AG09319 (cell line): ENCODE measurements at regions not wholly inside any gene's neighbourhood (a gene's known extent, or its start where the extent isn't known, plus 50 kb on each side); places are given as distances from the start of the nearest gene placed in this dataset.

Experiments used
- DNase-seq: peaks from one replicate; pipeline ENCODE4 v3.0.0-alpha.2; 2010; ENCODE audit warnings: low read depth; ENCODE audit errors: extremely low read depth
- TF ChIP-seq, protein P1 (sequence below): IDR thresholded peaks from 2 replicates; pipeline ENCODE4 v1.5.1; 2011; ENCODE audit warnings: low read depth, mild to moderate bottlenecking, inconsistent platforms, low read length, moderate library complexity

DNA sequence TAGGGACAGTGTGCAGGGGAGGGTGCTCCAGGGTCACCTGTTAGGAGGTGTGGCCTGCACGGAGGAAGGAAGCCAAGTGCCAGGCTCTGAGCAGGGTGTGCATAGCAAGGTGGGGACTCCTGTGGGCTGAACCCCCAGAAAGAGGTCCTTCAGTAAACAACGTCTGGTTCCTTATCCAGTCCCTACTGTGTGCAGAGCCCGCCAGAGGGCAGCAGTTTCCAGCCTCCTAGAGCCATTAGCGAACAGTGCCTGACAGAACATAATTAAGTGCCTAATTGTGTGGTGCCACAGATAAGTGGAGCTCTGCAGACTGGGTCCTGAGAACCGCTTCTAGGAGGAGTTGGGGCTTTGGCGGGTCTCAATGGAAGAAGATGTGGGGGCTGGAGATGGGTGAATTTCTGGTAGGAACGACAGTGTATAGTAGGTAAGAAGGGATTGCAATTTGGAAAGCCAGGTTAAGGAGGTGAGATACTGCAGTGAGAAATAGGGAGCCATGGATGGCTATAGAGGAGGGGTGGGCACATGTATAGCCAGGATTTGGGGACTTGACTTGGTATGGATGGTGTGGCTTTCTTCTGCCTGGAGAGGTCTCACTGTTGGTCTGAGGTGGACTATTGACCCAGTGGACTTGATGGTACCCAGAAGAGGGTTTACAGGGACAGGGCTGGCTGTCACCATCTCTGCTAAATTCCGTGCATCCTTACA is 323.1 kb downstream of the ZNF536 start:
- no peak for DNase-seq
- TF ChIP-seq, protein P1, sequence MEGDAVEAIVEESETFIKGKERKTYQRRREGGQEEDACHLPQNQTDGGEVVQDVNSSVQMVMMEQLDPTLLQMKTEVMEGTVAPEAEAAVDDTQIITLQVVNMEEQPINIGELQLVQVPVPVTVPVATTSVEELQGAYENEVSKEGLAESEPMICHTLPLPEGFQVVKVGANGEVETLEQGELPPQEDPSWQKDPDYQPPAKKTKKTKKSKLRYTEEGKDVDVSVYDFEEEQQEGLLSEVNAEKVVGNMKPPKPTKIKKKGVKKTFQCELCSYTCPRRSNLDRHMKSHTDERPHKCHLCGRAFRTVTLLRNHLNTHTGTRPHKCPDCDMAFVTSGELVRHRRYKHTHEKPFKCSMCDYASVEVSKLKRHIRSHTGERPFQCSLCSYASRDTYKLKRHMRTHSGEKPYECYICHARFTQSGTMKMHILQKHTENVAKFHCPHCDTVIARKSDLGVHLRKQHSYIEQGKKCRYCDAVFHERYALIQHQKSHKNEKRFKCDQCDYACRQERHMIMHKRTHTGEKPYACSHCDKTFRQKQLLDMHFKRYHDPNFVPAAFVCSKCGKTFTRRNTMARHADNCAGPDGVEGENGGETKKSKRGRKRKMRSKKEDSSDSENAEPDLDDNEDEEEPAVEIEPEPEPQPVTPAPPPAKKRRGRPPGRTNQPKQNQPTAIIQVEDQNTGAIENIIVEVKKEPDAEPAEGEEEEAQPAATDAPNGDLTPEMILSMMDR = no peak

DNA sequence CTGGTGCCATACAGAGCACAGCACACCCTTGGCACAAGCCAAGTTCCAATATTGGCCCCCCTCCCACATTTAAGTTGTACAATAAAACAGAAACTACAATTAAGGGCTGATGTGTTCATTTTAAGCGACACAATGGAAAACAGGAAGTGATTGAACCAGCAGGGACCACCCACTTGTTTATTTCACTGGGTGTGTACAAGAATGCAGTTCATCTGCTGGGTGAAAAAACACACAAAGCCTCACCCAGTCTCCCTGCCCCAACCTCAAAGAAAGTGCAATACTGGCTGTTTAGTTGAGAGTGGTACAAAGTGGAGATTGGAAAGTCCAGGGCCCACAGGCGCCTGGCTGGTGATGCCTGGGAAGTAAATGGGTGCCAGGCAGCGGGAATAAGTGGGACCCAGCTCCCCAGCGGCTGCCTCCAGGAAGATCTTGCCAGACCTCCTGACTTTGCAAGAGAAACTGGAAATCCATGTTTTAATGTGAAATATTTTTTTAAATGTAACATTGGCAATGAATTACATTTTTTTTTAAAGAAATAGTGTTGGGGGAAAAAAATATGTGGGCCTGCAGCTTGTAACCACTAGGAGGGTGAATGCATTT is 322.1 kb downstream of the ZNF536 start:
- TF ChIP-seq, protein P1 = no peak
- no peak for DNase-seq

DNA sequence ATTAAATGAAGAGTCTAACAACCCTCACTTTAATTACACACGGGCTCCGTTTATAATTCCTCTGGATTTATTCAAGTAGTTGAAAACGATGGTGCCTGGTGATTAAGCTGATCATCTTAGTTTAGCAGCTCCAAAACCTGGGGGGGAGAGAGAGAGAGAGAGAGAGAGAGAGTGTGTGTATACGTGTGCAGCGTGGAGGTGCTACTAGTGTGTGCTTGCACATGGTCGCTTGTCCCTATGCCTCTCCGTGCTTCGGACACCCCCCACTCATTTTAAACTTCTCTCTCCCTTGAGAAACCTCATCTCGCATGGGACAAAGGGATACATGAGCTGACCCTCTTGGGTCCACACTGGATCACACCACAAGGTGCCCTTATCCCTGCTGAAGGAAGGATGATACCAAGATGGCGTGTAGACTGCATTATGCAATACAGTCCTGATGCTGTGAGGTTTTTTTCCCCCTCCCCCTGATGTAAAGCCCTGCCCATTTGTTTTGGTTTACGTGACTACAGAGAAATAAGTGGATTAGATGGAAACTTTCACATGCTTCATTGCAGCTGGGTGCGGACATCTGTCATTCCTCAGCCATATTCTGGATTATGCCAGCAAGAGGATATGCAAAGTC is 320.8 kb downstream of the ZNF536 start:
- no peak for DNase-seq
- TF ChIP-seq, protein P1 = no peak

DNA sequence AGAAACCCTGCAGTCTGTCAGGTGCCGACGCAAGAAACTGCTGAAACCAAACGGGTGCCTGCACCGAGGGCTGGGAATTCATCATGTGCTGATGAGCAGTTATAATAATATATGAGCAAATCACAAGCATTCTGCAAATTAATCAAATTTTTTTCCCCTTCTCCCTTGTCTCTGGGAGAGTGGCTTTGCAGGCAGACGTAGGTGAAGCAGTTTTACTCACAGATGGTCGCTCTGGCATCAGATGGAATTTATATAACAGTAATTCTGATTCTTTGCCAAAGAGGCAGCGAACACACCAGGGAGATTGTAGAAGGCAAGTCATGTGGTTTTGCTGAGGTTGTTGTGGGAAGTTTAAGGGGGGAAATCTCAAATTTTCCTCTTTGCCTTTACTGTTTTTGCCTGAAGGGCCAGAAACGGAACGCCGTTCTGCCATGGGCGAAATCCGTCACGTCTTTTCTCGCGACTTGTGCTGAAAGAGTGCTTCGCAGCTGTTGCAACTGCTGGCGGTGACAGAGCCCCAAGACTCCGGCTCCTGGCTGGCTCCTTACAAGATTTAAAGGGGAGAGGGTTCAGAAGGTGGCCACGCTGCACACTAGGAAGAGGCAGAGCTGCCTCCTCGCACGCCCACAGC is 320.1 kb downstream of the ZNF536 start:
- no peak for DNase-seq
- TF ChIP-seq, protein P1 = no peak

DNA sequence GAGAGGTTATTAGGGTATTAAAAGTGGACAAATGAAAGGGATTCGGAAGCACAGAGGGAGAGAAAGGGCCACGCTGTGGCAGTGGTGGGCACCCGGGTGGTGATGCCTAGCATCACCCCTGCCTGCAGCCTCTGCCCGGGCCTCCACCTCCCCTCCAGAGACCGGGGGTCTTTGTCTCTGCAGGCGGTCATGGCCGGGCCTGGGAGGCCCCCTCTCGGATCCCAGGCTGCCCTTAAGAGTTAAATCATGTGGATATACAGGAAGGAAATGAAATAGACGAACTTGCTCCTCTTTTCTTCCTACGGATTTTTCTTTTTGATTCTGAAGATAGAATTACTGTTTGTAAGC is 319.6 kb downstream of the ZNF536 start:
- TF ChIP-seq, protein P1 = no peak
- DNase-seq = no peak

DNA sequence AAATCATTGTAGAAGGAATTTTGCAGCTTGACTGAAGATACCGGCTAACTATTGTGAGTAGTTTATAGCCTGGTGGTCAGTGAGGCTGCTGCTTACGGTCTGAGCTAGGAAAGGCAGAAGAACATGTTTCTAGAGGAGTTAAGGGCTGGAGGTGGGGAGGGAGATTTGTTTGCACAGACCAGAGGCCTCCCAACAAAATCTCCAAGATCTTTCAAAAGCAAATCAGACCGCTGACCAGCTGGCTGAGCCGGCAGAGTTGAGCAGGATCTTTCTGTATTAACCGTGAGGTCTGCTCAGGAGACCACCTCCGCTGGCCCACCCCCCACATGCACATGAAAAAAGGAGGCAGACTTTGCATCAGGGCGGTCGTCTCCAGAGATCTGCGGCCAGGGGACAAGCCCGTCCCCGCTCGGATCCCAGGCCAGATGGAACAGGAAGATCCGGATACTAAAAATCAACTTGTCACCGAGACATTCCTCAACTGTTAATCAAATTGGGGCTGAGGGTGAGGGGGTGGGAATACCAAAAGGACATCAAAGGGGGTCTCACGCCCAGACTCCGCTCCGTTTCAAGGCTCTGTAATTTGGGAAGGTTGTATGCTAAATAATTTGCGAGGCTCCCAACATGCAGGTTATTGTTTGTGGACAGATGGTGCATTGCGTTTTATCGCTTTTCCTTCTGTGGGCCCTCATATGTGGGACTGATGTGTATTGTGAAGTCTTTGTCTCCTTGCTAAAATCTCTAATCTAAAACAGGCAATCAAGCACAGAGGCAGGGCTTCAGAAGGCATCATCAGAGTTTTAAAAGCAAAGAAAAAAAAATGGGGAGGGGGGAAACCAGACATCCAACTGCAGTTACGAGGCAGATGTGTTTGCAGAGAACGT is 319.0 kb downstream of the ZNF536 start:
- TF ChIP-seq, protein P1 = no peak
- DNase-seq = no peak
